MM.1S (cell line): ENCODE measurements at regions not wholly inside any gene's neighbourhood (a gene's known extent, or its start where the extent isn't known, plus 50 kb on each side); places are given as distances from the start of the nearest gene placed in this dataset.
A peak's percentile ranks its signal among the peaks of the same experiment; 100 is the strongest.

ENCODE experiments used
- EZH2 ChIP-seq: fragments of 300-600 bp; sonication (generic); optimal IDR thresholded peaks from 2 replicates; pipeline ENCODE3; 2017; ENCODE audit warnings: low read depth, mild to moderate bottlenecking, antibody characterized with exemption, low read length, mixed read lengths
- EZH2phosphoT487 ChIP-seq: fragments of 300-600 bp; sonication (generic); IDR thresholded peaks from 2 replicates; pipeline ENCODE4 v1.6.1; 2018; ENCODE audit warnings: antibody characterized with exemption, low read length
- TF ChIP-seq, protein P1 (sequence below): fragments of 300-600 bp; sonication (generic); IDR thresholded peaks from 2 replicates; pipeline ENCODE4 v1.5.1; 2016; ENCODE audit warnings: antibody characterized with exemption, low read length, mixed read lengths

DNA sequence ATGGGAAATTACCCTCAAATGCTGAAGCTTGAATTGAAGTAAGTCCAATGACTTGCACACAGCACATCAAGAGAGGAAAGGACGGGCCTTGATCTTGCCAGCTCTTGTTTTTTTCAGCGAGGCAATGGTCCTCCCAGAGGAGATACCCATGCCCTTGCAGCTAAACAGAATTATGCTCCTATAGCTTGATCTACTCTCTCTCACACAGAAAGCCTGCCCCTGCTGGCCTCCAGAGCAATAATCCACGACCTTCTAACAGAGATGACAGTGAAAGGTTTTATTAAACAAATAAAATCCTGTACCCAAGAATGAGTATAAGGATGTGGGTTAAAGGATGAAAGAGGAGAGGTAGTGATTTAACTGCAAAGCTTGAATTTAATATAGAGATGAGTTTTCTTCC, 268.0 kb downstream of the ADRA2A start:
- TF ChIP-seq EZH2phosphoT487 (no peak), EZH2 (no peak)
- TF ChIP-seq, protein P1, sequence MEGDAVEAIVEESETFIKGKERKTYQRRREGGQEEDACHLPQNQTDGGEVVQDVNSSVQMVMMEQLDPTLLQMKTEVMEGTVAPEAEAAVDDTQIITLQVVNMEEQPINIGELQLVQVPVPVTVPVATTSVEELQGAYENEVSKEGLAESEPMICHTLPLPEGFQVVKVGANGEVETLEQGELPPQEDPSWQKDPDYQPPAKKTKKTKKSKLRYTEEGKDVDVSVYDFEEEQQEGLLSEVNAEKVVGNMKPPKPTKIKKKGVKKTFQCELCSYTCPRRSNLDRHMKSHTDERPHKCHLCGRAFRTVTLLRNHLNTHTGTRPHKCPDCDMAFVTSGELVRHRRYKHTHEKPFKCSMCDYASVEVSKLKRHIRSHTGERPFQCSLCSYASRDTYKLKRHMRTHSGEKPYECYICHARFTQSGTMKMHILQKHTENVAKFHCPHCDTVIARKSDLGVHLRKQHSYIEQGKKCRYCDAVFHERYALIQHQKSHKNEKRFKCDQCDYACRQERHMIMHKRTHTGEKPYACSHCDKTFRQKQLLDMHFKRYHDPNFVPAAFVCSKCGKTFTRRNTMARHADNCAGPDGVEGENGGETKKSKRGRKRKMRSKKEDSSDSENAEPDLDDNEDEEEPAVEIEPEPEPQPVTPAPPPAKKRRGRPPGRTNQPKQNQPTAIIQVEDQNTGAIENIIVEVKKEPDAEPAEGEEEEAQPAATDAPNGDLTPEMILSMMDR, result peak; percentile 66
